ENCODE measurements at regions not wholly inside any gene's neighbourhood (a gene's known extent, or its start where the extent isn't known, plus 50 kb on each side); places are given as distances from the start of the nearest gene placed in this dataset.

GRCh38 chr5:98639274-98639673 is 134.2 kb upstream of the RGMB start:
- Histone ChIP-seq H3K27ac (ENCODE audit: low read depth in 1 of 2, low read length in 1 of 2) (no peak overlapping the region), H3K4me3 (no peak overlapping the region), H3K9ac (ENCODE audit: insufficient read depth in 1 of 2, low read length in 2 of 2) (no peak overlapping the region), H3K27me3 (ENCODE audit: control insufficient read depth in 3 of 3, insufficient read depth in 3 of 3, low read length in 2 of 3) (no peaks in the 10 kb centered on the region), H3K4me1 (ENCODE audit: control insufficient read depth in 5 of 5, insufficient read depth in 5 of 5, low read length in 5 of 5) (peaks cover 0 to 3% (median 0%) of the 10 kb centered on the region in 5 donors), H3K36me3 (ENCODE audit: control insufficient read depth in 4 of 4, insufficient read depth in 4 of 4, low read length in 4 of 4) (no peaks in the 10 kb centered on the region), H3K9me3 (ENCODE audit: control insufficient read depth in 4 of 4, insufficient read depth in 3 of 4, low read length in 3 of 4) (no peaks in the 10 kb centered on the region)
- no peak for TF ChIP-seq CTCF (IDR thresholded peaks at IDR 0.05; ENCODE audit: control extremely low read depth, extremely low read depth)
- 65 to 79% methylated on average over 2 of the region's 2 CpGs for WGBS, 2 donors
- ATAC-seq (ENCODE audit: insufficient read depth, low FRiP score) (no peak), DNase-seq (no peak)

- no peak overlapping the region for H3K27ac ChIP-seq (ENCODE audit: low read depth in 1 of 2, low read length in 1 of 2)
- peaks cover 0 to 3% (median 0%) of the 10 kb centered on the region in 5 donors for H3K4me1 ChIP-seq (ENCODE audit: control insufficient read depth in 5 of 5, insufficient read depth in 5 of 5, low read length in 5 of 5)
- H3K4me3 ChIP-seq: no peak overlapping the region
- no peak for ATAC-seq (ENCODE audit: insufficient read depth, low FRiP score)
- no peaks in the 10 kb centered on the region for H3K27me3 ChIP-seq (ENCODE audit: control insufficient read depth in 3 of 3, insufficient read depth in 3 of 3, low read length in 2 of 3)
- no peaks in the 10 kb centered on the region for H3K36me3 ChIP-seq (ENCODE audit: control insufficient read depth in 4 of 4, insufficient read depth in 4 of 4, low read length in 4 of 4)
- TF ChIP-seq CTCF (IDR thresholded peaks at IDR 0.05; ENCODE audit: control extremely low read depth, extremely low read depth): no peak
- no peak overlapping the region for H3K9ac ChIP-seq (ENCODE audit: insufficient read depth in 1 of 2, low read length in 2 of 2)
- WGBS, 2 donors: 89 to 90% methylated on average over 1 of the region's 1 CpG
- no peaks in the 10 kb centered on the region for H3K9me3 ChIP-seq (ENCODE audit: control insufficient read depth in 4 of 4, insufficient read depth in 3 of 4, low read length in 3 of 4)
- DNase-seq: no peak
Observed at GRCh38 chr5:98641671-98642070, 131.8 kb upstream of the RGMB start.

- DNase-seq (no peak), ATAC-seq (ENCODE audit: insufficient read depth, low FRiP score) (no peak)
- WGBS, 2 donors: 84 to 92% methylated on average over 1 of the region's 1 CpG
- Histone ChIP-seq H3K27ac (ENCODE audit: low read depth in 1 of 2, low read length in 1 of 2) (no peak overlapping the region), H3K9ac (ENCODE audit: insufficient read depth in 1 of 2, low read length in 2 of 2) (no peak overlapping the region), H3K4me1 (ENCODE audit: control insufficient read depth in 5 of 5, insufficient read depth in 5 of 5, low read length in 5 of 5) (no peaks in the 10 kb centered on the region), H3K27me3 (ENCODE audit: control insufficient read depth in 3 of 3, insufficient read depth in 3 of 3, low read length in 2 of 3) (no peaks in the 10 kb centered on the region), H3K9me3 (ENCODE audit: control insufficient read depth in 4 of 4, insufficient read depth in 3 of 4, low read length in 3 of 4) (no peaks in the 10 kb centered on the region), H3K4me3 (no peak overlapping the region), H3K36me3 (ENCODE audit: control insufficient read depth in 4 of 4, insufficient read depth in 4 of 4, low read length in 4 of 4) (no peaks in the 10 kb centered on the region)
- no peak for TF ChIP-seq CTCF (IDR thresholded peaks at IDR 0.05; ENCODE audit: control extremely low read depth, extremely low read depth)
Observed at GRCh38 chr5:98643569-98643968, 129.9 kb upstream of the RGMB start.

GRCh38 chr5:98651715-98652114 is 121.7 kb upstream of the RGMB start:
- DNase-seq: no peak
- no peak for TF ChIP-seq CTCF (IDR thresholded peaks at IDR 0.05; ENCODE audit: control extremely low read depth, extremely low read depth)
- H3K9ac ChIP-seq (ENCODE audit: insufficient read depth in 1 of 2, low read length in 2 of 2): no peak overlapping the region
- no peak overlapping the region for H3K27ac ChIP-seq (ENCODE audit: low read depth in 1 of 2, low read length in 1 of 2)
- H3K27me3 ChIP-seq (ENCODE audit: control insufficient read depth in 3 of 3, insufficient read depth in 3 of 3, low read length in 2 of 3): no peaks in the 10 kb centered on the region
- ATAC-seq (ENCODE audit: insufficient read depth, low FRiP score): no peak
- H3K36me3 ChIP-seq (ENCODE audit: control insufficient read depth in 4 of 4, insufficient read depth in 4 of 4, low read length in 4 of 4): no peaks in the 10 kb centered on the region
- H3K4me3 ChIP-seq: no peak overlapping the region
- 77 to 80% methylated on average over 3 of the region's 3 CpGs for WGBS, 2 donors
- peaks cover 0 to 3% (median 0%) of the 10 kb centered on the region in 5 donors for H3K4me1 ChIP-seq (ENCODE audit: control insufficient read depth in 5 of 5, insufficient read depth in 5 of 5, low read length in 5 of 5)
- peaks cover 0 to 2% (median 0%) of the 10 kb centered on the region in 4 donors for H3K9me3 ChIP-seq (ENCODE audit: control insufficient read depth in 4 of 4, insufficient read depth in 3 of 4, low read length in 3 of 4)

Measured in lung (tissue), 11 donors.